K562 (cell line): ENCODE measurements at regions not wholly inside any gene's neighbourhood (a gene's known extent, or its start where the extent isn't known, plus 50 kb on each side); places are given as distances from the start of the nearest gene placed in this dataset.

Experiments used
- EZH2 ChIP-seq: IDR thresholded peaks from 2 replicates; pipeline ENCODE4 v1.6.1; 2012; ENCODE audit warnings: low read depth, mild to moderate bottlenecking, inconsistent platforms, low read length, borderline replicate concordance
- HNRNPK ChIP-seq: fragments of 200-400 bp; formaldehyde crosslinking; IDR thresholded peaks from one replicate; pipeline ENCODE4 v1.6.1; 2018; ENCODE audit warnings: mild to moderate bottlenecking, low read depth, low read length; ENCODE audit not compliant: poor library complexity, severe bottlenecking
- JUN ChIP-seq, 2 experiments: sonication (generic) in 1 of 2; formaldehyde crosslinking in 1 of 2; IDR thresholded peaks; 2 replicates each; pipeline versions ENCODE4 v1.6.1 to v1.8.0; 2012 to 2022; ENCODE audit warnings: borderline replicate concordance in 2 of 2, mild to moderate bottlenecking in 2 of 2, improper control_type of control experiment in 1 of 2, low read depth in 1 of 2, low read length in 1 of 2, missing genetic modification reagents in 1 of 2
- MAFK ChIP-seq: IDR thresholded peaks from 2 replicates; pipeline ENCODE4 v1.6.1; 2011; ENCODE audit warnings: low read length, improper control_type of control experiment
- POLR2AphosphoS5 ChIP-seq: IDR thresholded peaks from 2 replicates; pipeline ENCODE4 v1.6.1; 2011; ENCODE audit warnings: mild to moderate bottlenecking, low read depth, low read length, moderate library complexity; ENCODE audit not compliant: control insufficient read depth, insufficient read depth
- POLR2G ChIP-seq: fragments of 200-400 bp; formaldehyde crosslinking; IDR thresholded peaks from 2 replicates; pipeline ENCODE4 v1.6.1; 2017; ENCODE audit warnings: low read depth, mild to moderate bottlenecking, antibody characterized with exemption, low read length, moderate library complexity
- ZKSCAN1 ChIP-seq: fragments of 150-350 bp; IDR thresholded peaks from 2 replicates; pipeline ENCODE4 v1.6.1; 2016; ENCODE audit warnings: low read depth, low read length
- ZNF311 ChIP-seq: fragments of 250-450 bp; sonication (Bioruptor Pico); IDR thresholded peaks from 2 replicates; pipeline ENCODE4 v1.4.0; 2020; ENCODE audit warnings: mild to moderate bottlenecking, moderate library complexity
- ZNF592 ChIP-seq: fragments of 450-650 bp; IDR thresholded peaks from 2 replicates; pipeline ENCODE4 v1.6.1; 2017; ENCODE audit warnings: antibody characterized with exemption, mild to moderate bottlenecking
- TF ChIP-seq, protein P1 (sequence below): sonication (generic); formaldehyde crosslinking; IDR thresholded peaks from 2 replicates; pipeline ENCODE4 v1.9.0; 2022; ENCODE audit warnings: mild to moderate bottlenecking, missing genetic modification reagents
- TF ChIP-seq, protein P2 (sequence below), 3 experiments: IDR thresholded peaks in 2 of 3; conservative IDR thresholded peaks in 1 of 3; 2 replicates each; pipeline ENCODE4 v1.5.1; 2011 to 2012; ENCODE audit warnings: low read length in 3 of 3, mild to moderate bottlenecking in 3 of 3, control low read depth in 2 of 3, improper control_type of control experiment in 1 of 3, inconsistent platforms in 1 of 3, low read depth in 1 of 3, mixed read lengths in 1 of 3, moderate library complexity in 1 of 3; ENCODE audit not compliant: insufficient read depth in 2 of 3

- TF ChIP-seq POLR2G (no peak), HNRNPK (no peak), MAFK (no peak), ZNF592 (no peak), ZNF311 (no peak), POLR2AphosphoS5 (no peak), JUN (IDR thresholded peaks at IDR 0.05; ENCODE audit: borderline replicate concordance, low read depth, low read length) (no peak), JUN (CRISPR knock-in tag; IDR thresholded peaks at IDR 0.05; ENCODE audit: borderline replicate concordance) (no peak), EZH2 (no peak), ZKSCAN1 (no peak)
- TF ChIP-seq, protein P1, sequence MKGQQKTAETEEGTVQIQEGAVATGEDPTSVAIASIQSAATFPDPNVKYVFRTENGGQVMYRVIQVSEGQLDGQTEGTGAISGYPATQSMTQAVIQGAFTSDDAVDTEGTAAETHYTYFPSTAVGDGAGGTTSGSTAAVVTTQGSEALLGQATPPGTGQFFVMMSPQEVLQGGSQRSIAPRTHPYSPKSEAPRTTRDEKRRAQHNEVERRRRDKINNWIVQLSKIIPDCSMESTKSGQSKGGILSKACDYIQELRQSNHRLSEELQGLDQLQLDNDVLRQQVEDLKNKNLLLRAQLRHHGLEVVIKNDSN (CRISPR knock-in tag), result no peak
- TF ChIP-seq, protein P2, sequence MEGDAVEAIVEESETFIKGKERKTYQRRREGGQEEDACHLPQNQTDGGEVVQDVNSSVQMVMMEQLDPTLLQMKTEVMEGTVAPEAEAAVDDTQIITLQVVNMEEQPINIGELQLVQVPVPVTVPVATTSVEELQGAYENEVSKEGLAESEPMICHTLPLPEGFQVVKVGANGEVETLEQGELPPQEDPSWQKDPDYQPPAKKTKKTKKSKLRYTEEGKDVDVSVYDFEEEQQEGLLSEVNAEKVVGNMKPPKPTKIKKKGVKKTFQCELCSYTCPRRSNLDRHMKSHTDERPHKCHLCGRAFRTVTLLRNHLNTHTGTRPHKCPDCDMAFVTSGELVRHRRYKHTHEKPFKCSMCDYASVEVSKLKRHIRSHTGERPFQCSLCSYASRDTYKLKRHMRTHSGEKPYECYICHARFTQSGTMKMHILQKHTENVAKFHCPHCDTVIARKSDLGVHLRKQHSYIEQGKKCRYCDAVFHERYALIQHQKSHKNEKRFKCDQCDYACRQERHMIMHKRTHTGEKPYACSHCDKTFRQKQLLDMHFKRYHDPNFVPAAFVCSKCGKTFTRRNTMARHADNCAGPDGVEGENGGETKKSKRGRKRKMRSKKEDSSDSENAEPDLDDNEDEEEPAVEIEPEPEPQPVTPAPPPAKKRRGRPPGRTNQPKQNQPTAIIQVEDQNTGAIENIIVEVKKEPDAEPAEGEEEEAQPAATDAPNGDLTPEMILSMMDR (IDR thresholded peaks at IDR 0.05 in 2 of 3, conservative IDR thresholded peaks at IDR 0.05 in 1 of 3; ENCODE audit: insufficient read depth in 2 of 3, low read depth in 1 of 3, low read length in 3 of 3), result no peak
These were observed 269.3 kb downstream of the ACTRT1 start for GRCh38 chrX:127782904-127783303.
